OCI-LY1 (cell line): ENCODE measurements at regions not wholly inside any gene's neighbourhood (a gene's known extent, or its start where the extent isn't known, plus 50 kb on each side); places are given as distances from the start of the nearest gene placed in this dataset.
"Not testable (repeated sequence)": the region's sequence is repeated elsewhere in the genome, so short reads cannot be mapped to it uniquely, and the experiment has no call there.

Experiments used
- H2AFZ ChIP-seq: fragments of 200-600 bp; sonication (generic), shearing (Covaris generic); 2 replicates; pipeline ENCODE4 v1.6.0; 2014; ENCODE audit warnings: antibody characterized with exemption, mild to moderate bottlenecking, low read length
- H3F3A ChIP-seq: fragments of 200-600 bp; sonication (generic), shearing (Covaris generic); 2 replicates; pipeline ENCODE4 v1.6.0; 2014; ENCODE audit warnings: mild to moderate bottlenecking, antibody characterized with exemption, low read length, moderate library complexity; ENCODE audit not compliant: insufficient read depth
- H3K27ac ChIP-seq: fragments of 200-600 bp; sonication (generic); 2 replicates; pipeline ENCODE4 v1.5.1; 2014; ENCODE audit warnings: low read length, mixed run types, mild to moderate bottlenecking, low read depth; ENCODE audit not compliant: poor library complexity, severe bottlenecking
- H3K27me3 ChIP-seq: fragments of 200-600 bp; sonication (generic); 2 replicates; pipeline ENCODE4 v1.6.0; 2014; ENCODE audit warnings: antibody characterized with exemption, mild to moderate bottlenecking, low read length, moderate library complexity; ENCODE audit not compliant: insufficient read depth
- H3K36me3 ChIP-seq: fragments of 200-600 bp; sonication (generic); 2 replicates; pipeline ENCODE4 v1.6.1; 2014; ENCODE audit warnings: mild to moderate bottlenecking, antibody characterized with exemption, low read length, moderate library complexity, mixed read lengths; ENCODE audit not compliant: insufficient read depth
- H3K4me1 ChIP-seq: fragments of 200-600 bp; sonication (generic); 2 replicates; pipeline ENCODE4 v1.5.1; 2014; ENCODE audit warnings: mild to moderate bottlenecking, low read length, moderate library complexity; ENCODE audit not compliant: insufficient read depth, severe bottlenecking
- H3K4me2 ChIP-seq: fragments of 200-600 bp; sonication (generic), shearing (Covaris generic); 2 replicates; pipeline ENCODE4 v1.6.1; 2014; ENCODE audit warnings: low read length
- H3K4me3 ChIP-seq: fragments of 200-600 bp; sonication (generic); 2 replicates; pipeline ENCODE4 v1.5.1; 2014; ENCODE audit warnings: low read length, low read depth, mild to moderate bottlenecking, mixed read lengths; ENCODE audit not compliant: poor library complexity, severe bottlenecking
- H3K79me2 ChIP-seq: fragments of 200-600 bp; shearing (Covaris generic); 2 replicates; pipeline ENCODE4 v1.6.1; 2016; ENCODE audit warnings: mixed run types, low read length, mixed read lengths; ENCODE audit not compliant: insufficient read depth
- H3K9ac ChIP-seq: fragments of 200-600 bp; sonication (generic), shearing (Covaris generic); 2 replicates; pipeline ENCODE4 v1.6.1; 2014; ENCODE audit warnings: mild to moderate bottlenecking, low read length, mixed read lengths
- H3K9me2 ChIP-seq: fragments of 200-600 bp; sonication (generic), shearing (Covaris generic); 2 replicates; pipeline ENCODE4 v1.6.1; 2014; ENCODE audit warnings: low read depth, mild to moderate bottlenecking, low read length, mixed read lengths
- H3K9me3 ChIP-seq: fragments of 200-600 bp; shearing (Covaris generic); 2 replicates; pipeline ENCODE4 v1.6.1; 2014; ENCODE audit warnings: low read length, mixed read lengths
- H4K20me1 ChIP-seq: fragments of 200-600 bp; sonication (generic), shearing (Covaris generic); 2 replicates; pipeline ENCODE4 v1.6.0; 2016; ENCODE audit warnings: mild to moderate bottlenecking, low read length; ENCODE audit not compliant: insufficient read depth
- EZH2 ChIP-seq: fragments of 200-600 bp; sonication (generic), shearing (Covaris generic); IDR thresholded peaks from 2 replicates; pipeline ENCODE4 v1.8.0; 2017; ENCODE audit warnings: borderline replicate concordance, mixed run types, mild to moderate bottlenecking, antibody characterized with exemption, low read length, moderate library complexity, mixed read lengths
- TF ChIP-seq, protein P1 (sequence below): fragments of 200-600 bp; sonication (generic), shearing (Covaris generic); IDR thresholded peaks from 2 replicates; pipeline ENCODE4 v1.5.1; 2017; ENCODE audit warnings: mild to moderate bottlenecking, antibody characterized with exemption, low read length, moderate library complexity, mixed read lengths

DNA sequence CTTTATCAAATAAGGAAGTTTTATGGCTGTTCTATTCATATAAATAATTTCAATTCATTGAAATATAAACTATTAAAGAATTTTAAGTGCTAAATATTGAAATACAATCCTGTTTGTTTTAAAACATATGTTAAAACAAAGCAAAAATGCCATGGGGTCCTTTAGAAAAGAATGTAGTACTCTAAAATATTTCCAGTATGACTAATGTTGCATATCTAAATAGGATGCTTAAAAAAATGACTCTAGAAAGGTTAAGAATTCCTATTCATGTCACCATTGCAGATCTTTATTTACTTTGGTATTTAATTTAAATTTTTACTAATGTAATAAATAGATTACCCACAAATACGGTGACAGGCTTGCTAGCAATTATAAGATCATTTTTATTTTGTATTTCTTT, 132.3 kb downstream of the ZNF608 start:
- Histone ChIP-seq H3F3A (no peaks in the 10 kb centered on the region), H4K20me1 (no peaks in the 10 kb centered on the region), H3K4me1 (peaks cover 18% of the 10 kb centered on the region), H3K27ac (no peak overlapping the region), H2AFZ (no peak overlapping the region), H3K9me3 (no peaks in the 10 kb centered on the region), H3K79me2 (no peaks in the 10 kb centered on the region), H3K27me3 (no peaks in the 10 kb centered on the region), H3K9me2 (no peaks in the 10 kb centered on the region), H3K36me3 (no peaks in the 10 kb centered on the region), H3K4me3 (no peak overlapping the region), H3K9ac (no peak overlapping the region), H3K4me2 (no peak overlapping the region)
- no peak for TF ChIP-seq EZH2
- TF ChIP-seq, protein P1, sequence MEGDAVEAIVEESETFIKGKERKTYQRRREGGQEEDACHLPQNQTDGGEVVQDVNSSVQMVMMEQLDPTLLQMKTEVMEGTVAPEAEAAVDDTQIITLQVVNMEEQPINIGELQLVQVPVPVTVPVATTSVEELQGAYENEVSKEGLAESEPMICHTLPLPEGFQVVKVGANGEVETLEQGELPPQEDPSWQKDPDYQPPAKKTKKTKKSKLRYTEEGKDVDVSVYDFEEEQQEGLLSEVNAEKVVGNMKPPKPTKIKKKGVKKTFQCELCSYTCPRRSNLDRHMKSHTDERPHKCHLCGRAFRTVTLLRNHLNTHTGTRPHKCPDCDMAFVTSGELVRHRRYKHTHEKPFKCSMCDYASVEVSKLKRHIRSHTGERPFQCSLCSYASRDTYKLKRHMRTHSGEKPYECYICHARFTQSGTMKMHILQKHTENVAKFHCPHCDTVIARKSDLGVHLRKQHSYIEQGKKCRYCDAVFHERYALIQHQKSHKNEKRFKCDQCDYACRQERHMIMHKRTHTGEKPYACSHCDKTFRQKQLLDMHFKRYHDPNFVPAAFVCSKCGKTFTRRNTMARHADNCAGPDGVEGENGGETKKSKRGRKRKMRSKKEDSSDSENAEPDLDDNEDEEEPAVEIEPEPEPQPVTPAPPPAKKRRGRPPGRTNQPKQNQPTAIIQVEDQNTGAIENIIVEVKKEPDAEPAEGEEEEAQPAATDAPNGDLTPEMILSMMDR: no peak

DNA sequence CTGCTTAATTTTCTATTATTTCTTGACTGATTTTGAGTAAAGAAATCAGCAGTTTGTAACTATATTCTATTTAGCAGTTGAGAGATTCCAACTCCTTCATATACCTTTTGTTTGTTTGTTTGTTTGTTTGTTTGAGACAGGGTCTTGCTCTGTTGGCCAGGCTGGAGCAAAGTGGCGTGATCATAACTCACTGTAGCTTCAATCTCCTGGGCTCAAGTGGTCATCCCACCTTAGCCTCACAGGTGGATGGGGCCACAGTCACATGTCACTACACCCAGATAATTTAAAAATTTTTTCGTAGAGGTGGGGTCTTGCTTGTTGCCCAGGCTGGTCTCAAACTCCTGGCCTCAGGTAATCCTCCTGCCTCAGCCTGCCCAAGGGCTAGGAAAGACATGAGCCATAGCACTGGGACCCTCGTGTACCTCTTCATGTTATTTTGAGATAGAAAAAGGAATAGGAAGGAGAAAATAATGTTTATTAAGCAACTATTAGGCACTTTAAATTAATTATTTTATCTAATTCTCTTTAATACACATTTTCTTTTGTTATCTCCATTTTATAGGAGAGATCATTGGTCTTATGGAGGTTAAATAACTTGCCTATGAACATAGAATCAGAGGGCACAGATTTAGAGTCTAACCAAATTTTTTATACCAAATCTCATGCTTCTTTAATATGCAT, 133.0 kb downstream of the ZNF608 start:
- H3K4me1 ChIP-seq: peaks cover 18% of the 10 kb centered on the region
- H3K9ac ChIP-seq: no peak overlapping the region
- H4K20me1 ChIP-seq: no peaks in the 10 kb centered on the region
- no peaks in the 10 kb centered on the region for H3K27me3 ChIP-seq
- H3K4me2 ChIP-seq: no peak overlapping the region
- H3K4me3 ChIP-seq: no peak overlapping the region
- no peak overlapping the region for H3K27ac ChIP-seq
- H2AFZ ChIP-seq: no peak overlapping the region
- H3K9me3 ChIP-seq: no peaks in the 10 kb centered on the region; the same call in 1 of the 2 replicates
- H3F3A ChIP-seq: no peaks in the 10 kb centered on the region
- H3K36me3 ChIP-seq: no peaks in the 10 kb centered on the region
- TF ChIP-seq, protein P1: no peak
- TF ChIP-seq EZH2: no peak
- no peaks in the 10 kb centered on the region for H3K9me2 ChIP-seq
- no peaks in the 10 kb centered on the region for H3K79me2 ChIP-seq

DNA sequence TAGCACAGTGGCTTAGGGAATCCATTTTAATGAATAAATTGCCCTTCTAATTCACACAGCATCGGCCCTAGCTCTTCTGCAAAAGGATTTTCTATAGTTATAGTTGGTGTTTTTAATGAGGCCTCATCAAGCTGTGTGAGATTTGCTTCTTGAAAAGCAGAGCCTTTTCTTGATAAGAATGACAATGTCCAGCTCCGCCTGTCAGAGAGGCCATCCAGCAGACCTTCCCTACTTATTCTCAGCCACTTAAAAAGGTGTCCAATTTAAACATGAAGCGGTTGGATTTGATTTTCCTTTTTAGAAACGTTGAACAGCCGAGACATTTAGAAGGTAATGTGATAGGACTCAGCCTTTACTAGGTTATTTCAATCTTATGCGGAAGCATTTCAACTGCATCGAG, 134.4 kb downstream of the ZNF608 start:
- H3K4me1 ChIP-seq: peaks cover 9% of the 10 kb centered on the region
- no peaks in the 10 kb centered on the region for H3K36me3 ChIP-seq
- no peaks in the 10 kb centered on the region for H3K27me3 ChIP-seq
- H3F3A ChIP-seq: no peaks in the 10 kb centered on the region
- H4K20me1 ChIP-seq: no peaks in the 10 kb centered on the region
- H3K4me3 ChIP-seq: no peak overlapping the region
- no peaks in the 10 kb centered on the region for H3K79me2 ChIP-seq
- no peak overlapping the region for H3K27ac ChIP-seq
- H3K4me2 ChIP-seq: no peak overlapping the region
- no peaks in the 10 kb centered on the region for H3K9me2 ChIP-seq
- no peak overlapping the region for H3K9ac ChIP-seq
- H2AFZ ChIP-seq: no peak overlapping the region
- TF ChIP-seq EZH2: no peak
- TF ChIP-seq, protein P1: no peak
- no peaks in the 10 kb centered on the region; the same call in 1 of the 2 replicates for H3K9me3 ChIP-seq

DNA sequence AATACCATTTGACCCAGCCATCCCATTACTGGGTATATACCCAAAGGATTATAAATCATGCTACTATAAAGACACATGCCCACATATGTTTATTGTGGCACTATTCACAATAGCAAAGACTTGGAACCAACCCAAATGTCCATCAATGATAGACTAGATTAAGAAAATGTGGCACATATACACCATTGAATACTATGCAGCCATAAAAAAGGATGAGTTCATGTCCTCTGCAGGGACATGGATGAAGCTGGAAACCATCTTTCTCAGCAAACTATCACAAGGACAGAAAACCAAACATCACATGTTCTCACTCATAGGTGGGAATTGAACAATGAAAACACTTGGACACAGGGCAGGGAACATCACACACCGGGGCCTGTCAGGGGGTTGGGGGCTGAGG, 135.2 kb downstream of the ZNF608 start:
- H3K4me2 ChIP-seq, H2AFZ ChIP-seq, H3K9me2 ChIP-seq, H3K9me3 ChIP-seq, H4K20me1 ChIP-seq, H3K27me3 ChIP-seq, H3K79me2 ChIP-seq, H3F3A ChIP-seq, H3K36me3 ChIP-seq, H3K9ac ChIP-seq, H3K27ac ChIP-seq, H3K4me1 ChIP-seq, H3K4me3 ChIP-seq: not testable (repeated sequence)

DNA sequence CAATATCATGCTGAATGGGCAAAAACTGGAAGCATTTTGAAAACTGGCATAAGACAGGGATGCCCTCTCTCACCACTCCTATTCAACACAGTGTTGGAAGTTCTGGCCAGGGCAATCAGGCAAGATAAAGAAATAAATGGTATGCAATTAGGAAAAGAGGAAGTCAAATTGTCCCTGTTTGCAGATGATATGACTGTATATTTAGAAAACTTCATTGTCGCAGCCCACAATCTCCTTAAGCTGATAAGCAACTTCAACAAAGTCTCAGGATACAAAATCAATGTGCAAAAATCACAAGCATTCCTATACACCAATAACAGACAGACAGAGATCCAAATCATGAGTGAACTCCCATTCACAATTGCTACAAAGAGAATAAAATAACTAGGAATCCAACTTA, 136.8 kb downstream of the ZNF608 start:
- H3K9ac ChIP-seq, H3F3A ChIP-seq, H3K27ac ChIP-seq, H3K27me3 ChIP-seq, H4K20me1 ChIP-seq, H3K79me2 ChIP-seq, H3K9me3 ChIP-seq, H2AFZ ChIP-seq, H3K36me3 ChIP-seq, H3K4me3 ChIP-seq, H3K4me1 ChIP-seq, H3K4me2 ChIP-seq, H3K9me2 ChIP-seq: not testable (repeated sequence)
